Stimulated activated CD8-positive, alpha-beta memory T cell treated with anti-CD3 and anti-CD28 coated beads, Interleukin-12 subunit alpha, Interleukin-12 subunit beta, amount 100 ng/mL, for 4 hours (primary cell): ENCODE measurements at regions not wholly inside any gene's neighbourhood (a gene's known extent, or its start where the extent isn't known, plus 50 kb on each side); places are given as distances from the start of the nearest gene placed in this dataset.

Experiments used
- DNase-seq: peaks from one replicate; pipeline ENCODE4 v3.0.0-alpha.2; 2020; ENCODE audit warnings: low read depth

- DNase-seq, result no peak
Measured at GRCh38 chr6:167774881-167775280, 51.8 kb upstream of the AFDN start.

GRCh38 chr6:167776906-167777627 is 49.6 kb upstream of the AFDN start:
- DNase-seq, result no peak
